MCF 10A (cell line): ENCODE measurements at regions not wholly inside any gene's neighbourhood (a gene's known extent, or its start where the extent isn't known, plus 50 kb on each side); places are given as distances from the start of the nearest gene placed in this dataset.

Experiments used
- BruUV-seq: library from RNA; stranded (reverse); fragments of 400-500 nt; replicated peaks from 2 replicates; lab custom pipeline; 2021; lab: Mats Ljungman, UMichigan
- CTCF ChIA-PET: fragments of 300-600 bp; sonication (Branson Sonifier 250); formaldehyde crosslinking; extraction: SDS; loops from one replicate; lab custom pipeline; 2021; ENCODE audit warnings: antibody characterized with exemption, inconsistent platforms; lab: Yijun Ruan, JAX
- POLR2A ChIA-PET: fragments of 300-600, 350-650 bp; sonication (Branson Sonifier 250); formaldehyde crosslinking; extraction: SDS; loops from one replicate; lab custom pipeline; 2020; ENCODE audit warnings: antibody characterized with exemption, inconsistent platforms; lab: Yijun Ruan, JAX
- DNase-seq: peaks from one replicate; pipeline ENCODE4 v3.0.0-alpha.2; 2018; ENCODE audit not compliant: unreplicated experiment
- H3K27ac Mint-ChIP-seq: one replicate; pipeline ENCODE4 v1.8.0; 2022; ENCODE audit warnings: mild to moderate bottlenecking, low read depth, mixed read lengths; ENCODE audit not compliant: unreplicated experiment
- H3K27me3 Mint-ChIP-seq: one replicate; pipeline ENCODE4 v1.8.0; 2022; ENCODE audit warnings: mixed read lengths; ENCODE audit not compliant: insufficient read depth, unreplicated experiment
- H3K36me3 Mint-ChIP-seq: one replicate; pipeline ENCODE4 v1.8.0; 2022; ENCODE audit warnings: mild to moderate bottlenecking, moderate library complexity, mixed read lengths; ENCODE audit not compliant: insufficient read depth, unreplicated experiment
- H3K4me1 Mint-ChIP-seq: one replicate; pipeline ENCODE4 v1.8.0; 2022; ENCODE audit warnings: mixed read lengths; ENCODE audit not compliant: insufficient read depth, unreplicated experiment
- H3K4me3 Mint-ChIP-seq: one replicate; pipeline ENCODE4 v1.8.0; 2022; ENCODE audit warnings: mild to moderate bottlenecking, moderate library complexity, mixed read lengths; ENCODE audit not compliant: unreplicated experiment
- H3K9me3 Mint-ChIP-seq: one replicate; pipeline ENCODE4 v1.8.0; 2022; ENCODE audit warnings: mixed read lengths; ENCODE audit not compliant: unreplicated experiment
- intact Hi-C: fragments of 100-400 bp; cut with micrococcal nuclease; formaldehyde crosslinking; loops from 2 replicates; pipeline ENCODE4 v1.14.1; 2022
- TF ChIP-seq, protein P1 (sequence below): fragments of 200-600 bp; IDR thresholded peaks from one replicate; pipeline ENCODE4 v1.8.0; 2022; ENCODE audit warnings: antibody characterized with exemption, mild to moderate bottlenecking; ENCODE audit not compliant: unreplicated experiment

DNA sequence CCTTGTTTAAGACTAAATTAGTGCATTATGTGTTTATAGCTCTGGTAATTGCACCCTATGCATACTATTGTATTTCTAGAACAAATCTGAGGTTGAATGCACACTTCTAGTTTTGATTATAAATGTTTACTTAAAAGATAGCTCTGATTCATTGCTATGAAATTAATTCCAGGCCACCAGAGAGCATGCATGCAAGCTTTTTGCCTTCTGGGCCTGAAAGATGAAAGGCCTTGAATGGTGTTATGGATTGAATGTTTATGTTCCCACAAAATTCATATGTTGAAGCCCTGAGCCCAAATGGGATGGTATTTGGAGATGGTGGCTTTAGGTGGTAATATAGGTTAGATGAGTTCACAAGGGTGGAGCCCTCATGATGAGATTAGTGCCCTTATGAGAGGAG is 695.0 kb upstream of the MAP3K7 start:
- Mint-ChIP-seq H3K36me3 (no peaks in the 10 kb centered on the region), H3K4me1 (no peaks in the 10 kb centered on the region), H3K9me3 (no peaks in the 10 kb centered on the region), H3K27ac (no peak overlapping the region), H3K4me3 (no peak overlapping the region), H3K27me3 (no peaks in the 10 kb centered on the region)
- DNase-seq, result no peak
- no TSS peak for BruUV-seq
- TF ChIP-seq, protein P1, sequence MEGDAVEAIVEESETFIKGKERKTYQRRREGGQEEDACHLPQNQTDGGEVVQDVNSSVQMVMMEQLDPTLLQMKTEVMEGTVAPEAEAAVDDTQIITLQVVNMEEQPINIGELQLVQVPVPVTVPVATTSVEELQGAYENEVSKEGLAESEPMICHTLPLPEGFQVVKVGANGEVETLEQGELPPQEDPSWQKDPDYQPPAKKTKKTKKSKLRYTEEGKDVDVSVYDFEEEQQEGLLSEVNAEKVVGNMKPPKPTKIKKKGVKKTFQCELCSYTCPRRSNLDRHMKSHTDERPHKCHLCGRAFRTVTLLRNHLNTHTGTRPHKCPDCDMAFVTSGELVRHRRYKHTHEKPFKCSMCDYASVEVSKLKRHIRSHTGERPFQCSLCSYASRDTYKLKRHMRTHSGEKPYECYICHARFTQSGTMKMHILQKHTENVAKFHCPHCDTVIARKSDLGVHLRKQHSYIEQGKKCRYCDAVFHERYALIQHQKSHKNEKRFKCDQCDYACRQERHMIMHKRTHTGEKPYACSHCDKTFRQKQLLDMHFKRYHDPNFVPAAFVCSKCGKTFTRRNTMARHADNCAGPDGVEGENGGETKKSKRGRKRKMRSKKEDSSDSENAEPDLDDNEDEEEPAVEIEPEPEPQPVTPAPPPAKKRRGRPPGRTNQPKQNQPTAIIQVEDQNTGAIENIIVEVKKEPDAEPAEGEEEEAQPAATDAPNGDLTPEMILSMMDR, result no peak
- CTCF ChIA-PET, result interaction anchor here (0.6 kb wide), 2 partner anchors 140 to 247 kb away, joined by 3 to 6 read pairs; no protein-coding TSS in a partner anchor
- intact Hi-C loops, result no loop called here
- POLR2A ChIA-PET, result no interaction called here

DNA sequence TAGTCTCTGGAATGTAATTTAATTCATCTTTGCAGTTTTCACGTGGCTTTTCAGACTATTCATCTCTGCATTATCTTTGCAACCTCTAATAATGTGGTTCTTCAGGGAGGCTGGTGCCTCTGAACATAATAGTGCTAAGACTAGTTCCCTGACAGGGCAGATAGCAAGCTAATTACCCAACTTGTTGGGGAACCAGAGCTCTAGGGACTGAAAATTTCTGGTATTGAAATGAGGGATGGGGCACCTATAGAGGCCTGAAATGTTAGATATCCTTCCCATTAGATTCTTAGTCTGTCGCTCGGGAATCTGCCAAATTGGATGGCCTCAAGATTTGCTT is 693.6 kb upstream of the MAP3K7 start:
- no peaks in the 10 kb centered on the region for H3K4me1 Mint-ChIP-seq
- no peak for DNase-seq
- no peaks in the 10 kb centered on the region for H3K9me3 Mint-ChIP-seq
- H3K27ac Mint-ChIP-seq, result no peak overlapping the region
- intact Hi-C loops, result no loop called here
- BruUV-seq, result no TSS peak
- CTCF ChIA-PET, result interaction anchor here (1.1 kb wide), 1 partner anchor 22 kb away, joined by 3 read pairs; no protein-coding TSS in a partner anchor
- POLR2A ChIA-PET, result no interaction called here
- no peaks in the 10 kb centered on the region for H3K27me3 Mint-ChIP-seq
- H3K4me3 Mint-ChIP-seq, result no peak overlapping the region
- TF ChIP-seq, protein P1, result no peak
- H3K36me3 Mint-ChIP-seq, result no peaks in the 10 kb centered on the region

DNA sequence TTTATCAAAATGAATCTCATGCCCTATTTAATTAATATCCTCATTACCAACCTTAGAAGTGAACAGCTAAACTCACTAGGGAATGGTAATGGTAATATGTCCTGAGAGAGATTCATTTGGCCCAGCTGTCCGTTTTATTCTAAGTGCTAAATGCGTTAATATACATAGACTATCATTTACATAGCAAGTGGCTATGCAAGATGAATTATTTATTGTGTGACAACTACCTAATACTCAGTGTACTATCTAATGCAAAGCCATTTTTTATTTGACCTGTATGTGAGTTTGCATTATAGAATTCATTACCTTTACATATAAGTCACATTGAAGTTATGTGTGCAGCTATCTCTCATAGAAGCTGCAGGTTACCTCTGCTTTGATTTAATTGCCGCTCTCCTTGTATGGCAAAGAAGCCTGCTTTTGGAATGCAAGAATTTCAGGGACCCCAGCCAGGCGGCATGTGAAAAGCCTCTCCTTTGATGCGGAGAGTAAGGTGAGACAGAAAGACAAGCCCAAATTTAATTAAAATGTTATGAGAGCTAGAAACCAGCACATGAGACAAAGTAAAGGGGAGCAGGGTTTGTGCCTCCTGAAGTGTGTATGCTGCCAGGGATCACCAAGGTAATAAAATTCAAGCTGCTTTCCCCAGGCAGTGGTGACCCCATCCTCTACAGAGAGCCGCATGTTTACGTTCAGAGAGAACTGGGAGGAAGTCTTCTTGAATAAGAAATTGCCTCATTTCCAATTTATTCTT is 693.0 kb upstream of the MAP3K7 start:
- Mint-ChIP-seq H3K27me3 (no peaks in the 10 kb centered on the region), H3K27ac (no peak overlapping the region)
- intact Hi-C loops, result no loop called here

DNA sequence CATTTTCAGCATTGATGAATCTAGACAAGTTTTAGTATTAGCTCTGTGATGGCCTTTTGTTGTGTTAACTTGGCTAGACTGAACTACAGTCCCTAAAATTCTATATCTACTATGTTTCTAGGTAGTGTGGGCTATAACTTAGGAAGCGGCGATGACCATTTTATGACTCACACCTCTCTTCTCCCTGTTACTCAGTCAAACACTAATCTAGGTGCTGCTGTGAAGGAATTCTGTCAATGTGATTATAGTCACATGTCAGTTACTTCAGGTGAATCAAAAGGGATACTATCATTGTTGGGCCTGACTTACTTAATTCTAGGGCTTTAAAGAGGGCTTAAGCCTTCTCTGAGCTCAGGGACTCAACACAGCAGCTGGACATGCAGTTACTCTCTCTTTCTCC is 691.5 kb upstream of the MAP3K7 start:
- no peak overlapping the region for H3K27ac Mint-ChIP-seq
- H3K27me3 Mint-ChIP-seq, result no peaks in the 10 kb centered on the region
- H3K9me3 Mint-ChIP-seq, result no peaks in the 10 kb centered on the region
- H3K4me3 Mint-ChIP-seq, result no peak overlapping the region
- no peaks in the 10 kb centered on the region for H3K36me3 Mint-ChIP-seq
- CTCF ChIA-PET, result interaction anchor here (1.0 to 1.9 kb wide), 3 partner anchors 34 to 197 kb away, joined by 3 to 7 read pairs (median 4); no protein-coding TSS in a partner anchor
- no TSS peak for BruUV-seq
- no peaks in the 10 kb centered on the region for H3K4me1 Mint-ChIP-seq
- TF ChIP-seq, protein P1, result no peak
- POLR2A ChIA-PET, result interaction anchor here (0.7 kb wide), 1 partner anchor 658 kb away, joined by 3 read pairs; no protein-coding TSS in a partner anchor
- DNase-seq, result peak; percentile 17
- intact Hi-C loops, result no loop called here

More for the DNA sequence above, 693.0 kb upstream of the MAP3K7 start:
- BruUV-seq, result no TSS peak
- TF ChIP-seq, protein P1, result no peak
- Mint-ChIP-seq H3K4me1 (no peaks in the 10 kb centered on the region), H3K36me3 (no peaks in the 10 kb centered on the region), H3K9me3 (no peaks in the 10 kb centered on the region), H3K4me3 (no peak overlapping the region)
- POLR2A ChIA-PET, result no interaction called here
- no peak for DNase-seq
- CTCF ChIA-PET, result interaction anchor here (0.9 to 1.4 kb wide), 3 partner anchors 22 to 199 kb away, joined by 3 to 5 read pairs (median 3); no protein-coding TSS in a partner anchor
